ENCODE measurements at regions not wholly inside any gene's neighbourhood (a gene's known extent, or its start where the extent isn't known, plus 50 kb on each side); places are given as distances from the start of the nearest gene placed in this dataset.

- no peak for TF ChIP-seq EZH2 (IDR thresholded peaks at IDR 0.05; ENCODE audit: borderline replicate concordance, low read length)
- TF ChIP-seq CTCF (conservative IDR thresholded peaks at IDR 0.05 in 1 of 2, IDR thresholded peaks at IDR 0.05 in 1 of 2; ENCODE audit: extremely low read depth in 1 of 2, insufficient read depth in 1 of 2, low read depth in 1 of 2, low read length in 2 of 2) = no peak
Measured at GRCh38 chr10:88064608-88065382, 201.4 kb downstream of the PTEN start.
